Naive thymus-derived CD8-positive, alpha-beta T cell (primary cell): ENCODE measurements at regions not wholly inside any gene's neighbourhood (a gene's known extent, or its start where the extent isn't known, plus 50 kb on each side); places are given as distances from the start of the nearest gene placed in this dataset.
A peak's percentile ranks its signal among the peaks of the same experiment; 100 is the strongest.
"Not testable (repeated sequence)": the region's sequence is repeated elsewhere in the genome, so short reads cannot be mapped to it uniquely, and the experiment has no call there.

Experiments used
- ATAC-seq, 2 donors: fragments of 150-1000 bp; cut with Tn5 transposase in 1 of 2; sonication (Bioruptor Pico), chemical (Tn5 transposase) in 1 of 2; 1 replicate in 1 of 2; 2 replicates in 1 of 2; pipeline ENCODE4 v1.10.0; 2021; ENCODE audit warnings: mild to moderate bottlenecking in 2 of 2, moderate library complexity in 2 of 2
- POLR2A ChIA-PET: fragments of 350-600 bp; sonication (Branson Sonifier 250); formaldehyde crosslinking; loops from one replicate; lab custom pipeline; 2021; ENCODE audit warnings: antibody characterized with exemption; lab: Charles Lee
- DNase-seq, 10 donors: peaks; one replicate each; pipeline versions ENCODE4 v3.0.0 to v3.0.0-alpha.2; 2020 to 2022
- H3K27ac Mint-ChIP-seq, 10 donors: one replicate each; pipeline ENCODE4 v1.8.0; 2020 to 2022; ENCODE audit warnings: mild to moderate bottlenecking in 10 of 10, mixed read lengths in 10 of 10, moderate library complexity in 4 of 10, inconsistent platforms in 1 of 10
- H3K27me3 Mint-ChIP-seq, 5 donors: one replicate each; pipeline ENCODE4 v1.8.0; 2021 to 2022; ENCODE audit warnings: mixed read lengths in 5 of 5
- H3K36me3 Mint-ChIP-seq, 3 donors: one replicate each; pipeline ENCODE4 v1.8.0; 2020 to 2022; ENCODE audit warnings: mixed read lengths in 3 of 3, mild to moderate bottlenecking in 2 of 3, inconsistent platforms in 1 of 3
- H3K4me1 Mint-ChIP-seq, 4 donors: one replicate each; pipeline ENCODE4 v1.8.0; 2021 to 2022; ENCODE audit warnings: mixed read lengths in 4 of 4
- H3K4me3 Mint-ChIP-seq, 10 donors: one replicate each; pipeline ENCODE4 v1.8.0; 2020 to 2022; ENCODE audit warnings: mild to moderate bottlenecking in 10 of 10, mixed read lengths in 10 of 10, moderate library complexity in 6 of 10, inconsistent platforms in 1 of 10
- H3K9me3 Mint-ChIP-seq, 9 donors: one replicate each; pipeline ENCODE4 v1.8.0; 2020 to 2022; ENCODE audit warnings: mixed read lengths in 9 of 9, mild to moderate bottlenecking in 3 of 9, inconsistent platforms in 1 of 9, moderate library complexity in 1 of 9

DNA sequence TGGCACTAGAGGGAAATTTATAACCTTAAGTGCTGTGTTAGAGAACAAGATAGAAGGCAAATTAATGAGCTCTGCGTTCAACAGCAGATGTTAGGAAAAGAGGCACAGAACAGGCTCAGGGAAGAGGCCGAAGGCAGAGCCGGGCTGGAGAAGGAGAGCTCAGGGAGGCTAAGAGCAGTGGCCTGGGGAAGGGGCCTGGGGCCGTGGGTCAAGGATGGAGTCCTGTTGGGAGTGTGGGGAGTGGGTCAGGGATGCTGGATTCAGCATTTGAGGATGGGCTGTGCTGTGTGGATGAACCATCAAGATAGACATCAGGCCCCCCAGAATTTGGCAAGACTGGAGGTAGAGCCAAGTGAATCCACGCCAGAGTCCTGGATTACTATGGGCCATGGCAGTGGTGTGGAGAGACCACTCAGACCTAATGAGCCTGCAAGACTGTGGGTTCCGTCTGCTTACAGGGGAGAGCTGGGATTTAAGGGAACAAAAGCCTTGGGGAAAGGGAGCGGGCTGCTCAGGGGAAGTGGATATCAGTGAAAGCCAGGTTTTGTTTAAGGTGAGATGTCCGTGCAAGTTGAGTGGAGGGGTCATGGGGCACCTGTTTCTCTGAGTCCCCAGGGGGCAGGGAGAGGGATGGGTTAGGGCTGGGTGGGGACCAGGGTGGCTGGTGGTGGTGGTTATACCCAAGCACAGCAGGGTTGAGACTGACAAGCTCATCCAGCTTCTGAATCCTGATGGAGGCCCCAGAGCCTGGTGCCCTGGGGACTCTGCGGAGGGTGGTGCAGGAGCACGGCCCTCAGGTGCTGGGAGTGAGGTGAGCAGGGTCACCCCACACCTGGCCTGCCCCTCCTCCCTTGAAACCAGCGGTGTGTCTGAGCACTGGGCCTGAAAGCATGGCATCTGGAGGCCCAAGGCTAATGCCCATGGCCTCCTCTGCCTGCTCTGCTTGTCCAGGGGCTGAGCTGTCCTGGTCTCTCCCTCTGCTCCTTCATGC, 101.7 kb downstream of the BMS1 start:
- Mint-ChIP-seq H3K4me1 (no peaks in the 10 kb centered on the region), H3K4me3 (no peak overlapping the region), H3K36me3 (peaks cover 0 to 17% (median 0%) of the 10 kb centered on the region in 3 donors), H3K27me3 (peaks cover 0 to 11% (median 3%) of the 10 kb centered on the region in 5 donors), H3K9me3 (peaks cover 4 to 23% (median 19%) of the 10 kb centered on the region in 9 donors), H3K27ac (no peak overlapping the region)
- POLR2A ChIA-PET = no interaction called here
- DNase-seq = peak in 1 of 10 donors; percentile 53
- ATAC-seq = no peak

DNA sequence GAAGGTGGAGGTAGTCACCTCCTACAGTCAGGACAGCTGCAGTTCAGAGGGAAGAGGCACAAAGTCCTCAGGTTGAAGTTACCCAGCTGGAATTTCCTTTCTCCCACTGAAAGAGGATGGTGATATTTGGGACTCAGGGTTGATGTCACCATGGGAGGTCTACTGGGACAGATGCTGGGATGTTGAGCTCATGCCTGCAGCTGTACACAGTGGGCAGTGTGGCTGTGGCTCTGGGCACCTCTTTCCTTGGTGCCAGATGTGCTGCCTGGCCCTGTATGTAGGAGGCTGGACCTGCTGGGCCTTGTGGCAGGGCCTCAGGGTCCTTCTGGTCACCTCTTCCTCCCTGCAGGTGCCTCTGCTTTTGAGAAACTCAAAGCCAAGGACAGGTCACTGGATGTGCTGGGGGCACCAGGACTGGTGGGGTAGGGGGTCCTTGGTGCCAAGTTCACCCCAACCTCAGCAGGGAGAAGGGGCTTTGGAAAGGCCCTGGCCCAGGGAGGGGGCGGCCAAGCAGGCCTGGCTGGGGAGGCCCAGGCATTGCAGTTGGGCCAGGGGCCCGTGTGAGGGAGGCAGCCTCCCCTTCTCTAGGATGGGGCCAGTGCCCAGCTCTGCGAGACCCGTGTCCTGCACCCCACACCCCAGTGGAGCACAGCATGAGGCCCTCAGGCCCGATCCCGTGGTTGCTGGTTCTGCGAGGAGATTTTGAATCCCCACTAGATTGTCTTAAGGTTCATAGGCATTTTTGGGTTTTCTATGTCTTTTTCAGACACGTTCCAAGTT, 103.1 kb downstream of the BMS1 start:
- no peak for ATAC-seq
- POLR2A ChIA-PET = no interaction called here
- Mint-ChIP-seq H3K36me3 (peaks cover 0 to 17% (median 0%) of the 10 kb centered on the region in 3 donors), H3K4me1 (no peaks in the 10 kb centered on the region), H3K27me3 (peaks cover 0 to 4% (median 3%) of the 10 kb centered on the region in 5 donors), H3K4me3 (no peak overlapping the region), H3K9me3 (peaks cover 4 to 23% (median 16%) of the 10 kb centered on the region in 9 donors), H3K27ac (no peak overlapping the region)
- peak in 1 of 10 donors; percentile 44 for DNase-seq

DNA sequence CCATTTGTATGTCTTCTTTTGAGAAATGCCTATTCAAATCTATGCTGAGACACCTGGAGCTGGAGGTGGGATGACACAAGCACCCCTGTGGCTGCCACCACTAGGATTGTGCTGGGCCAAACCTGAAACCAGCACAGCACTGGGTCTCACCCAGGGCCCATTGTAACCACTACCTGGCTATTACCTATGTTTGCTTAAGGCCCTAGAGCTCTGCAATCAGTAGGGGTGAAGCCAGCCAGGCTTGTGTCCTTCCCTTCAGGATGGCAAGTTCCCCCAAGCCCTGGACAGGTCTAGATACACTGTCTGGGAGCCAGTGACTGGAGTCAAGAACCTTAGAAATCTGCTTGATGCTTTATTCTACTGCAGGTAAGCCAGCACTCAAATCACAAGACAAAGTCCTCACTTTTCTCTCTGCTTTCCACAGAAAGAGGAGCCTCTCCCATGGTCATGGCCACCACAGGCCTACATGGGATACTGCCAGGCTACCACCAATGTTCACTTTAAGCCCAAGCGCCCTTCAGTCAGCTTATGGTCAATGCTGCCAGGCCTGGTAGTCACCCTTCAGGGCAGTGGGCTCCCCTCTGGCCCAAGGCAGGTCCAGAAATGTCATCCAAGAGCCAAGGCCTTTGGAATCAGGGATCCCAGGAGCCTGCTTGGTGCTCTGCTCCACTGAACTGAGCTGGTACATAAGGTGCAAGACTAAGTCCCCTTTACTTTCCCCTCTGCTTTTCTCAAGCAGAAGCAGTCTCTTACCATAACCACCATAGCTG, 105.3 kb downstream of the BMS1 start:
- ATAC-seq = no peak
- Mint-ChIP-seq H3K4me3 (no peak overlapping the region), H3K27me3 (peaks cover 5 to 11% (median 7%) of the 10 kb centered on the region in 5 donors), H3K4me1 (no peaks in the 10 kb centered on the region), H3K9me3 (peaks cover 0 to 8% (median 3%) of the 10 kb centered on the region in 9 donors), H3K27ac (no peak overlapping the region), H3K36me3 (peaks cover 0 to 7% (median 2%) of the 10 kb centered on the region in 3 donors)
- DNase-seq = no peak
- POLR2A ChIA-PET = no interaction called here

DNA sequence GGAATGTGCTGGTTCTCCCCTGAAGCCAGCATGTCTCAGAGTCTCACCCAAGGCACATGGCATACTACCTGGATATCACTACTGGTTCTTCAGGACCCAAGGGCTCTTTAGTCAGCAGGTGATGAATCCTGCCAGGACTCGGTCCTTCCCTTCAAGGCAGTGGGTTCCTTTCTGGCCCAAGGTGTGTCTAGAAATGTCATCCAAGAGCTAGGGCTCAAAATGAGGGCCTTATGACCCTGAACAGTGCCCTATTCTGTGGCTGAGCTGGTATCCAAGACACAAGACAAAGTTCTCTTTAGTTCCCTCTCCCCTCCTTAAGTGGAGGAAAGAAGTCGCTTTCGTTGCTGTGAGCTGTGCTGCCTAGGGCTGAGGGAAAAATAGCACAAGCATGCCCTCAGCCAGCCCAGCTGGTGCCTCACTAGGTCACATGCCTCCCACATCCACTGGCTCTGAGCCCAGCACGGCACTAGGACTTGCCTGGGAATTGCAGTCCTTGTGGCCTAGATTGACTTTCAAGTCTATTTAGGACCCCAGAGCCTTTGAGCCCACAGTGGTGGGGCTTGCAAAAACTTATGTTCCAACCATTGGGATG, 106.0 kb downstream of the BMS1 start:
- no peaks in the 10 kb centered on the region for H3K4me1 Mint-ChIP-seq
- no peak overlapping the region for H3K4me3 Mint-ChIP-seq
- peaks cover 0 to 3% (median 0%) of the 10 kb centered on the region in 9 donors for H3K9me3 Mint-ChIP-seq
- H3K36me3 Mint-ChIP-seq = peaks cover 0 to 4% (median 2%) of the 10 kb centered on the region in 3 donors
- POLR2A ChIA-PET = no interaction called here
- H3K27me3 Mint-ChIP-seq = peaks cover 6 to 16% (median 9%) of the 10 kb centered on the region in 5 donors
- DNase-seq (no peak), ATAC-seq (no peak)
- H3K27ac Mint-ChIP-seq = no peak overlapping the region

DNA sequence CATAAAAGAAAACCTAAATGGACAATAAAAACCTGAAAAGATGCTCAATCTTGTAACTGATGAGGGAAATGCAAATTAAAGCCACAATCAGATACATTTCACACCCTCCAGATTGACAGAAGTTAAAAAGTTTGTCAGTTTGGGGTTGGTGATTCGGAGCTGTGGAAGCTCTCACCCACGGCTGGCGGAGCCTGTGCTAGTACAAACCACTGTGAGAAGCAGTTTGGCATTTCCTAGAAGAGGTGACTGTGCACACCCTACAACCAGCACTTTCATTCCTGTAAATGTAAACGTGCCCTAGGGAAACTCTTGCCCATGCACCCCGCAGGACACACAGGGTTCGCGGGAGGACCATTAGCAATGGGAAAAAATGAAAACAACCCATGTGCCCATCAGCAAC, 114.1 kb downstream of the BMS1 start:
- H3K36me3 Mint-ChIP-seq = peaks cover 8 to 25% (median 9%) of the 10 kb centered on the region in 3 donors
- peaks cover 5 to 10% (median 9%) of the 10 kb centered on the region in 4 donors for H3K4me1 Mint-ChIP-seq
- peaks cover 23 to 67% (median 43%) of the 10 kb centered on the region in 5 donors for H3K27me3 Mint-ChIP-seq
- DNase-seq (no peak), ATAC-seq (no peak)
- peak overlapping the region in 1 of 10 donors; percentile 7 for H3K4me3 Mint-ChIP-seq
- H3K27ac Mint-ChIP-seq = no peak overlapping the region
- POLR2A ChIA-PET = no interaction called here
- peaks cover 4 to 42% (median 22%) of the 10 kb centered on the region in 9 donors for H3K9me3 Mint-ChIP-seq

DNA sequence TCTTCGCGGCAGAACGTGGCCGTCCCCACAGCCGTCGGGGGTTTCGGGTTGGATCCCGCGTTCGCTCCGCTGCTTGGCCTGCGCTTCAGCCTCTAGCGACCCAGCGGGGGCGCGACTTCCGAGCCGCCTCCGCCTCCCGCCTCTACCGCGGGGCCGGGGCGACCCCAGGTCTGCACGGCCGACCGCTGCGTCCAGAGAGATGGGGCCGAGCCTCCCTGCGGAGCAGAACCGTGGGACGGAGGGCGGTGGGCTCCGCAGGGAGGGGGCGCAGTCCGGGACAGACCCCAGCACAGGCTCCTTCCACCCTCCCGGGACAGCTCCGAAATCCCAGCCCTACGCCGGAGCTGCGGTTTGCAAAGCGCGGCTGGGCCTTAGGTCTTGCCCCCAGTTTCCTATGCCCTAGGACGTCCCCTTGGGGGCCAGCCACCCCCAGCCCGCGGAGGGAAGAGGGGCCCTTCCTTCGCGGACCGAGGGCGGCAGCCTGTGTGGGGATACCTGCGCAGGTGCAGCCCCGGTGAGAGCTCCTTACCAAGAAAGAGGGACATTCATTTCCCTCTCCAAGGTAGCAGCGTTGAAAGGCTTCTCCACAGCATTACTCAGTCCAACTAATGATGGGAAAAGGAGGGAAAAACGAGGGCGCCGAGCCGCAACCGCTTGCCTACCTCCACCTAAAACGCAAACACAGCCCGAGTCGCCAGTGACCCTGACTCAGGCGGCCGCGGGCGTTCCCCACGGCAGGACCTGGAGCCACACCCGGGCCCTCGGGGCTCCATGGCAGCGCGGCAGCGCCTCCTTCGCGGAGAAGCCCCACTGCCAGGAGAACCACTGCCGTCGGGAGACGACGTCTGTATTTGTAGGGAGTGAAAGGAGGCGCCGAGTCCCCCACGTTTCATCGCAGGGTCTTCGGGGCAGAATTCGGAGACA, 115.7 kb downstream of the BMS1 start:
- peak overlapping the region in 1 of 10 donors; percentile 59 for H3K27ac Mint-ChIP-seq
- DNase-seq = no peak
- POLR2A ChIA-PET = no interaction called here
- peaks cover 8 to 37% (median 14%) of the 10 kb centered on the region in 3 donors for H3K36me3 Mint-ChIP-seq
- no peak for ATAC-seq
- peaks cover 31 to 73% (median 46%) of the 10 kb centered on the region in 5 donors for H3K27me3 Mint-ChIP-seq
- peaks cover 5 to 51% (median 27%) of the 10 kb centered on the region in 9 donors for H3K9me3 Mint-ChIP-seq
- peaks cover 5 to 10% (median 9%) of the 10 kb centered on the region in 4 donors for H3K4me1 Mint-ChIP-seq
- peak overlapping the region in 2 of 10 donors; percentile 10 to 22 for H3K4me3 Mint-ChIP-seq

DNA sequence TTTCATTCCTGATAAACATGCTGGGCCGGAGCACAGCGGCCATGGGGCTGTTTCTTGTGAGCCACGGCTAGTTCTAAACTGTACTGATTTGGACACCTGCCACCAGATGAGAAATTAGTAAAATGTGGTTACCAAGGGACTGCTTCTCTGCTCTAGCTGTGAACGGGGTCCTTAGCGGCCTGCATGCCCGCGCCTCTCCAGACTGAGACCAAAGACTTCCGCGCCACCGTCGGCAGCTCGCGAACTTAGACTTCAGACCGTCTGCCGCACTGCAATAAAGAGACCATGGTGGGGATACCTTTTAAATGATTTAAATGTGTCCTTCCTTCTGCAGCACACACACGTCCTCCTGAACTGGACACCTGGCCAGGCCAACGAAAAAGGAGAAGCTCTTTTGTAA, 116.4 kb downstream of the BMS1 start:
- no peak overlapping the region for H3K4me3 Mint-ChIP-seq
- no peak overlapping the region for H3K27ac Mint-ChIP-seq
- ATAC-seq = no peak
- H3K4me1 Mint-ChIP-seq = peaks cover 5 to 10% (median 9%) of the 10 kb centered on the region in 4 donors
- no peak for DNase-seq
- POLR2A ChIA-PET = no interaction called here
- H3K27me3 Mint-ChIP-seq = peaks cover 32 to 67% (median 45%) of the 10 kb centered on the region in 5 donors
- H3K9me3 Mint-ChIP-seq = peaks cover 5 to 51% (median 27%) of the 10 kb centered on the region in 9 donors
- H3K36me3 Mint-ChIP-seq = peaks cover 8 to 37% (median 14%) of the 10 kb centered on the region in 3 donors

DNA sequence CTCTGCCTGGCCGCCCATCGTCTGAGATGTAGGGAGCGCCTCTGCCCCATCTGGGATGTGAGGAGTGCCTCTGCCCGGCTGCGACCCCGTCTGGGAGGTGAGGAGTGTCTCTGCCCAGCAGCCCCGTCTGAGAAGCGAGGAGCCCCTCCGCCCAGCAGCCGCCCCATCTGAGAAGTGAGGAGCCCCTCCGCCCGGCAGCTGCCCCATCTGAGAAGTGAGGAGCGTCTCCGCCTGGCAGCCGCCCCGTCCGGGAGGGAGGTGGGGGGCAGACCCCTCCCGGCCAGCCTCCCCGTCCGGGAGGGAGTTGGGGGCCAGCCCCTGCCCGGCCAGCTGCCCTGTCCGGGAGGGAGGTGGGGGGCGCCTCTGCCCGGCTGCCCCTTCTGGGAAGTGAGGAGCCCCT, 117.8 kb downstream of the BMS1 start:
- DNase-seq, ATAC-seq, H3K27ac Mint-ChIP-seq, POLR2A ChIA-PET, H3K4me3 Mint-ChIP-seq: not testable (repeated sequence)
- Mint-ChIP-seq H3K4me1 (peaks cover 5 to 10% (median 9%) of the 10 kb centered on the region in 4 donors), H3K27me3 (peaks cover 29 to 64% (median 39%) of the 10 kb centered on the region in 5 donors), H3K36me3 (peaks cover 8 to 39% (median 10%) of the 10 kb centered on the region in 3 donors), H3K9me3 (peaks cover 7 to 61% (median 32%) of the 10 kb centered on the region in 9 donors)

DNA sequence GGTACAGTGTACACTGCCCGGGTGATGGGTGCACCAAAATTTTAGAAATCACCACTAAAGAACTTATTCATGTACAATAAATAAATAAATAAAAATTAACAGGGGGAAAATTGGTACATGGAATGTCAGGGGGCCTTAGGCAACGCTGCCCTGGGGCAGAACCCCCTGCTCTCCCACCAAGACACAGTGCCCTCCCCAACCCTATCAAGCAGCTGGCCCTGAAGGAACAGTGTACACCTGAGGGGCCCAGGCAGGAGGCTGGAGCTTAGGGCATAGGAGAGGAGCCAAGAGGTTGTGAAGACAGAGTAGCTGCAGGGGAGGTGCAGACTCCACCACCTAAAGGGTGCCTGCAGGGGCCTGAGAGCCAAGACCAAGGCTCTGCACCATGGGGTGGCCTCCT, 128.8 kb downstream of the BMS1 start:
- POLR2A ChIA-PET = no interaction called here
- no peak for DNase-seq
- Mint-ChIP-seq H3K4me1 (no peaks in the 10 kb centered on the region), H3K27ac (no peak overlapping the region), H3K9me3 (peaks cover 9 to 45% (median 24%) of the 10 kb centered on the region in 9 donors), H3K4me3 (no peak overlapping the region), H3K36me3 (peaks cover 0 to 32% (median 2%) of the 10 kb centered on the region in 3 donors), H3K27me3 (peaks cover 3 to 16% (median 7%) of the 10 kb centered on the region in 5 donors)
- ATAC-seq = no peak

DNA sequence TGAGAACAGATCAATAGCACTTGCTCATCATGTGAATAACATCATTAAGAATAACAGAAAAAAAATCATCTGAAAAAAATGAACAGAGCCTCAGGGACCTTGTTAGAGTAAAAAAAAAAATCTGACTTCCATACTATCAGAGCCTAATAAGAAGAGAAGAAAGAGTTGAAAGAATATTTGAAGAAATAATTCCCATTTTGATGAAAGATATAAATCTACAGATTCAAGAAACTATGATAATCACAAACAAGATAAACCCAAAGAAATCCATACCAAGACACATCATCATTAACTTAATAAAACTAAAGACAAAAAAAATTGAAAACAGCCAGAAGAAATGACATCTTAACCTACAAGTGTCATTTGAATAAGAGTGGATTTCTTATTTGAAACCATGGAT, 134.4 kb downstream of the BMS1 start:
- Mint-ChIP-seq H3K36me3 (peaks cover 0 to 32% (median 10%) of the 10 kb centered on the region in 3 donors), H3K4me3 (no peak overlapping the region), H3K27ac (no peak overlapping the region), H3K9me3 (peaks cover 0 to 50% (median 24%) of the 10 kb centered on the region in 9 donors), H3K4me1 (peaks cover 0 to 9% (median 5%) of the 10 kb centered on the region in 4 donors), H3K27me3 (peaks cover 0 to 2% (median 0%) of the 10 kb centered on the region in 5 donors)
- POLR2A ChIA-PET = no interaction called here
- no peak for ATAC-seq
- DNase-seq = no peak

DNA sequence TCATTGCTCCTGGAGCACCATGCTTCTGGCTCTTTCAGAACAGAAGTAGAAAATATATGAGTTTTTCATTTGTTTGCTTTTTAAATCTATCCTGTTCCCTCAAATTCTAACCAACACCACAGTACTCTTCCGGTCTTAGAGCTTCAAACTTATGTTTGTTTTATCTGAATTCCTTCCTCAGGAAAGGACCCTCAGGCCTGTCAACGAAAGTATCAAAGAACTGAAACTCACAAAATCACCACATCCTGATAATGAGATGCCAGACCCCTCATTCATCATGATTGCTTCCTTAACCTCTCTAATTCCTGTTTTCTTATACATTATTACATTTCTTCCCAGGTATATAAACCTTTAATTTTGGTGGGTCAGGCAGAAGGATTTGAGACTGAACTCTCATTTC, 135.2 kb downstream of the BMS1 start:
- POLR2A ChIA-PET = no interaction called here
- peak overlapping the region in 2 of 10 donors; percentile 5 to 31 for H3K27ac Mint-ChIP-seq
- DNase-seq = no peak
- peaks cover 0 to 38% (median 10%) of the 10 kb centered on the region in 3 donors for H3K36me3 Mint-ChIP-seq
- no peak for ATAC-seq
- peaks cover 0 to 9% (median 5%) of the 10 kb centered on the region in 4 donors for H3K4me1 Mint-ChIP-seq
- peaks cover 0 to 54% (median 27%) of the 10 kb centered on the region in 9 donors for H3K9me3 Mint-ChIP-seq
- H3K27me3 Mint-ChIP-seq = peaks cover 0 to 2% (median 0%) of the 10 kb centered on the region in 5 donors
- no peak overlapping the region for H3K4me3 Mint-ChIP-seq
